ENCODE measurements at regions not wholly inside any gene's neighbourhood (a gene's known extent, or its start where the extent isn't known, plus 50 kb on each side); places are given as distances from the start of the nearest gene placed in this dataset.

DNA sequence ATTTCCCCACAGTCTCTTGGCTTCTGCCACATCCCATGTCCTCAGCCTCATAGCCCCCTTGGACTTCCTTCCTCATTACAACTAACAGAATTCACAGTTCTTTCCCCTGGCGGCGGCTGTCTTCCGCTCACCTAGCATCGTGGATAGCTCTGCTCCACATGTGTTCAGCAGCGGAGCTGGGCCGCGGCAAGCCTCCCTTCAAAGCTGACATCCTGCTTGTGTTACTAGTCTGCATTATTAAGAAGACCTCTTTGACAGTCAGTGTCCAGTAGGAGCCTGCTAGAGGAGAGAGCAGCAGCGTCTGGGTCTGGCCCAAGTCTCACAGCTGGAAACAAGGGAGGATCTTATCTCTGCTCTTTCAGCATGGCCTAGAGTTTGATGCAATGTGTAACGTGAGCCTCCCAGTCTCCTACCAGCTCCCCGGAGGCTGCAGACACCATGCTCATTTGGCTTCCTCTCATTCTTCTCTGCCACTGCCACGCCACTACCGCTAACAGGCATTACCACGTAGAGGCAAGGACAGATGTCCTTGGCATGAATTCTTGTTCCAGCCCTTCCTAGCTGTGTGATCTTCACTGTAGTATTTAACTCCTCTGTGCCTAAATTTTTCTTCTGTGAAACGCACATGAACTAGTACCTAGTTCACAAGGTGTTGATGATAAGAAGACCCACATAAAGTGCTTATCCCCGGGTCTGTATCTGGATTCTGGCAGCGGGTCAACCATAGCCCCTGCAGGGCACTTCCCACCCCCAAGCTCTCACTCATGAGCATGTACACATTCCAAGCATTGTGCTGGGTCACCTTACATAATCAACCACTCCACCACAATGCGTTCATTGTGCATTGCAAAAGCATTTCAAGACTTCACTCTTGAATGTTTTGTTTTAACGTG is 107.1 kb upstream of the BACH2 start:
- H3K36me3 Mint-ChIP-seq (ENCODE audit: low read depth) = no peaks in the 10 kb centered on the region
- TF ChIP-seq CTCF (conservative IDR thresholded peaks at IDR 0.05) = no peak
- peak; percentile 71 for DNase-seq
- Histone ChIP-seq H3K9ac (ENCODE audit: extremely low read depth, low read length, poor library complexity, severe bottlenecking) (no peak overlapping the region), H3K9me3 (ENCODE audit: control insufficient read depth, low read length) (peaks cover 11% of the 10 kb centered on the region), H3K27me3 (ENCODE audit: control insufficient read depth, insufficient read depth, low read length, poor library complexity, severe bottlenecking) (no peaks in the 10 kb centered on the region), H3K4me1 (ENCODE audit: control insufficient read depth, insufficient read depth, low read length) (peaks cover 11% of the 10 kb centered on the region), H3K36me3 (ENCODE audit: control insufficient read depth, insufficient read depth, low read length) (no peaks in the 10 kb centered on the region), H3K27ac (ENCODE audit: low read depth, low read length) (no peak overlapping the region), H3K4me3 (ENCODE audit: low read length) (no peak overlapping the region)
- no peak overlapping the region for H3K27ac Mint-ChIP-seq
- H3K4me3 Mint-ChIP-seq = no peak overlapping the region
- H3K9me3 Mint-ChIP-seq = peaks cover 12% of the 10 kb centered on the region
- H3K27me3 Mint-ChIP-seq (ENCODE audit: insufficient read depth) = peaks cover 11% of the 10 kb centered on the region
- H3K4me1 Mint-ChIP-seq = peaks cover 45% of the 10 kb centered on the region
- 61 to 68% methylated on average over 17 to 18 of the region's 18 CpGs for WGBS, 2 experiments (ENCODE audit: insufficient coverage in 1 of 2, insufficient read length in 1 of 2)

DNA sequence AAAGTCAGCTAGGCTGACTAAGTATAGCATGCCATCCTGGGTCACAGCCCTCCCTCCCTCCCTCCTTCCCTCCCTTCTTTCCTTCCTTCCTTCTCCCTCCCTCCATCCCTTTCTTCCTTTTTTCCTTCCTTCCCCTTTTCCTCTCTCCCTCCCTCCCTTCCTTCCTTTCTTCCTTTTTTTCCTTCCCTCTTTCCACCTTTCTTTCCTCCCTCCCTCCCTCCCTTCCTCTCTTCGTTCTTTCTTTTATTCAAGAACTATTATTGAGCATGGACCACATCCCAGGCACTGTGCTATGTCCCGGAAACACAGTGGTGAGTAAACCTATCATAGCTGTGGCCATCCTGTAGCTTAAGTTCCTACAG is 106.2 kb upstream of the BACH2 start:
- H3K4me3 ChIP-seq (ENCODE audit: low read length) = no peak overlapping the region
- WGBS, 2 experiments (ENCODE audit: insufficient coverage in 1 of 2, insufficient read length in 1 of 2) = 93 to 94% methylated on average over 2 of the region's 2 CpGs
- H3K4me1 Mint-ChIP-seq = peaks cover 54% of the 10 kb centered on the region
- TF ChIP-seq CTCF (conservative IDR thresholded peaks at IDR 0.05) = no peak
- no peak overlapping the region for H3K4me3 Mint-ChIP-seq
- H3K9me3 ChIP-seq (ENCODE audit: control insufficient read depth, low read length) = peaks cover 10% of the 10 kb centered on the region
- no peak overlapping the region for H3K9ac ChIP-seq (ENCODE audit: extremely low read depth, low read length, poor library complexity, severe bottlenecking)
- no peak overlapping the region for H3K27ac Mint-ChIP-seq
- no peaks in the 10 kb centered on the region for H3K36me3 ChIP-seq (ENCODE audit: control insufficient read depth, insufficient read depth, low read length)
- H3K27me3 Mint-ChIP-seq (ENCODE audit: insufficient read depth) = peaks cover 11% of the 10 kb centered on the region
- H3K4me1 ChIP-seq (ENCODE audit: control insufficient read depth, insufficient read depth, low read length) = peaks cover 19% of the 10 kb centered on the region
- peaks cover 11% of the 10 kb centered on the region for H3K9me3 Mint-ChIP-seq
- H3K36me3 Mint-ChIP-seq (ENCODE audit: low read depth) = no peaks in the 10 kb centered on the region
- H3K27me3 ChIP-seq (ENCODE audit: control insufficient read depth, insufficient read depth, low read length, poor library complexity, severe bottlenecking) = no peaks in the 10 kb centered on the region
- no peak for DNase-seq
- H3K27ac ChIP-seq (ENCODE audit: low read depth, low read length) = no peak overlapping the region

GRCh38 chr6:90401933-90402830 is 105.5 kb upstream of the BACH2 start:
- no peak for DNase-seq
- no peak overlapping the region for H3K27ac ChIP-seq (ENCODE audit: low read depth, low read length)
- peaks cover 4% of the 10 kb centered on the region for H3K9me3 ChIP-seq (ENCODE audit: control insufficient read depth, low read length)
- no peak overlapping the region for H3K9ac ChIP-seq (ENCODE audit: extremely low read depth, low read length, poor library complexity, severe bottlenecking)
- WGBS, 2 experiments (ENCODE audit: insufficient coverage in 1 of 2, insufficient read length in 1 of 2) = 93 to 94% methylated on average over 5 to 10 of the region's 10 CpGs
- no peak overlapping the region for H3K27ac Mint-ChIP-seq
- H3K9me3 Mint-ChIP-seq = peaks cover 4% of the 10 kb centered on the region
- no peaks in the 10 kb centered on the region for H3K27me3 ChIP-seq (ENCODE audit: control insufficient read depth, insufficient read depth, low read length, poor library complexity, severe bottlenecking)
- H3K4me1 Mint-ChIP-seq = peaks cover 61% of the 10 kb centered on the region
- H3K36me3 ChIP-seq (ENCODE audit: control insufficient read depth, insufficient read depth, low read length) = no peaks in the 10 kb centered on the region
- peaks cover 11% of the 10 kb centered on the region for H3K27me3 Mint-ChIP-seq (ENCODE audit: insufficient read depth)
- no peaks in the 10 kb centered on the region for H3K36me3 Mint-ChIP-seq (ENCODE audit: low read depth)
- no peak for TF ChIP-seq CTCF (conservative IDR thresholded peaks at IDR 0.05)
- H3K4me3 Mint-ChIP-seq = no peak overlapping the region
- no peak overlapping the region for H3K4me3 ChIP-seq (ENCODE audit: low read length)
- peaks cover 24% of the 10 kb centered on the region for H3K4me1 ChIP-seq (ENCODE audit: control insufficient read depth, insufficient read depth, low read length)
